ENCODE measurements at regions not wholly inside any gene's neighbourhood (a gene's known extent, or its start where the extent isn't known, plus 50 kb on each side); places are given as distances from the start of the nearest gene placed in this dataset.

DNA sequence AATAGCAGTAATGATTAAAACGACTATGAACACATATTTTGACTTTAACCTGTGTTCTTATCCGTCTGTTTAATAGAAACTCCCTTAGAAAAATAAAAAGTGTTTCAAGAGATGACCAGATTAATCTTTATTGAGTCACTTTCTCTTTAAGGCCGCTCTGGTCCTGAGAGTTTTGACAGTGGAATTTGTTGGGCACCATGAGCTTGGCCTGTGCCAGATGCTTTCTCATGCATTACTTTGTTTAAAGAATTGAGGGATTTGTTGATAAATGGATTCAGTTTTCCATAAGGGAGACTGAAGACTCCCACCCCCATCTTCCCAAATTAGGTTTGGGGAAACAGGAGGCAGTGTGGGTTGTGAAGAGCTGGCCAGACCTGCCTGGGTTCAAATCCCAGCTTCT, 53.2 kb upstream of the ALX4 start:
- no peak for TF ChIP-seq POLR2A (IDR thresholded peaks at IDR 0.05)
- TF ChIP-seq, protein P1, sequence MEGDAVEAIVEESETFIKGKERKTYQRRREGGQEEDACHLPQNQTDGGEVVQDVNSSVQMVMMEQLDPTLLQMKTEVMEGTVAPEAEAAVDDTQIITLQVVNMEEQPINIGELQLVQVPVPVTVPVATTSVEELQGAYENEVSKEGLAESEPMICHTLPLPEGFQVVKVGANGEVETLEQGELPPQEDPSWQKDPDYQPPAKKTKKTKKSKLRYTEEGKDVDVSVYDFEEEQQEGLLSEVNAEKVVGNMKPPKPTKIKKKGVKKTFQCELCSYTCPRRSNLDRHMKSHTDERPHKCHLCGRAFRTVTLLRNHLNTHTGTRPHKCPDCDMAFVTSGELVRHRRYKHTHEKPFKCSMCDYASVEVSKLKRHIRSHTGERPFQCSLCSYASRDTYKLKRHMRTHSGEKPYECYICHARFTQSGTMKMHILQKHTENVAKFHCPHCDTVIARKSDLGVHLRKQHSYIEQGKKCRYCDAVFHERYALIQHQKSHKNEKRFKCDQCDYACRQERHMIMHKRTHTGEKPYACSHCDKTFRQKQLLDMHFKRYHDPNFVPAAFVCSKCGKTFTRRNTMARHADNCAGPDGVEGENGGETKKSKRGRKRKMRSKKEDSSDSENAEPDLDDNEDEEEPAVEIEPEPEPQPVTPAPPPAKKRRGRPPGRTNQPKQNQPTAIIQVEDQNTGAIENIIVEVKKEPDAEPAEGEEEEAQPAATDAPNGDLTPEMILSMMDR (IDR thresholded peaks at IDR 0.05), result no peak
- TF ChIP-seq POLR2AphosphoS5 (IDR thresholded peaks at IDR 0.05), result no peak
- no peak for TF ChIP-seq EP300 (IDR thresholded peaks at IDR 0.05)

Measured in upper lobe of left lung (tissue), 4 donors.